22Rv1 (cell line): ENCODE measurements at regions not wholly inside any gene's neighbourhood (a gene's known extent, or its start where the extent isn't known, plus 50 kb on each side); places are given as distances from the start of the nearest gene placed in this dataset.

Experiments
- ZFX ChIP-seq: fragments of 450-650 bp; IDR thresholded peaks from 2 replicates; pipeline ENCODE4 v1.6.1; 2017; ENCODE audit warnings: antibody characterized with exemption, borderline replicate concordance
- TF ChIP-seq, protein P1 (sequence below): fragments of 450-650 bp; IDR thresholded peaks from 2 replicates; pipeline ENCODE4 v1.5.1; 2017; ENCODE audit warnings: mild to moderate bottlenecking

DNA sequence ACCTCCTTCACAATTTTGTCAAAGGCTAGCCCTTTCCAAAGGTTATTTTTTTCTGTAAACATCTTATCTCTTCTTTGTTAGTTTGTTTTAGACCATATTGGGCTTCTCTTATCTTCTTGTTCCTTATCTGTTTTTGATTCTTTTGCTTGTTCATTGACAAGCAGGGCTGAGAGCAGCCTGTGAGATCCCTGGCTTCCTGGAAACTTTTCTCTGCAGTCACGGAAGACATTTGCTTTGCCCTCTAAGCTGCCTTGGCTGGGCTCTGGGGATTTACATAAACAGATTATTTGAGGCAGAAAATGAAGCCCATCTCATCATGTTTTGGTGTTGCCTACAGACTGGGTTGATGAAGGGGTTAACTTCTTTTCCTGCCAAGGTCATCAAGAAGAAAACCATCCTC, 157.4 kb upstream of the AMOT start:
- TF ChIP-seq, protein P1, sequence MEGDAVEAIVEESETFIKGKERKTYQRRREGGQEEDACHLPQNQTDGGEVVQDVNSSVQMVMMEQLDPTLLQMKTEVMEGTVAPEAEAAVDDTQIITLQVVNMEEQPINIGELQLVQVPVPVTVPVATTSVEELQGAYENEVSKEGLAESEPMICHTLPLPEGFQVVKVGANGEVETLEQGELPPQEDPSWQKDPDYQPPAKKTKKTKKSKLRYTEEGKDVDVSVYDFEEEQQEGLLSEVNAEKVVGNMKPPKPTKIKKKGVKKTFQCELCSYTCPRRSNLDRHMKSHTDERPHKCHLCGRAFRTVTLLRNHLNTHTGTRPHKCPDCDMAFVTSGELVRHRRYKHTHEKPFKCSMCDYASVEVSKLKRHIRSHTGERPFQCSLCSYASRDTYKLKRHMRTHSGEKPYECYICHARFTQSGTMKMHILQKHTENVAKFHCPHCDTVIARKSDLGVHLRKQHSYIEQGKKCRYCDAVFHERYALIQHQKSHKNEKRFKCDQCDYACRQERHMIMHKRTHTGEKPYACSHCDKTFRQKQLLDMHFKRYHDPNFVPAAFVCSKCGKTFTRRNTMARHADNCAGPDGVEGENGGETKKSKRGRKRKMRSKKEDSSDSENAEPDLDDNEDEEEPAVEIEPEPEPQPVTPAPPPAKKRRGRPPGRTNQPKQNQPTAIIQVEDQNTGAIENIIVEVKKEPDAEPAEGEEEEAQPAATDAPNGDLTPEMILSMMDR, result no peak
- TF ChIP-seq ZFX, result no peak
